ENCODE measurements at regions not wholly inside any gene's neighbourhood (a gene's known extent, or its start where the extent isn't known, plus 50 kb on each side); places are given as distances from the start of the nearest gene placed in this dataset.

- TF ChIP-seq CTCF (IDR thresholded peaks at IDR 0.05) (no peak), POLR2A (IDR thresholded peaks at IDR 0.05) (no peak)
Observed at GRCh38 chr3:145088917-145089316, 1072.1 kb downstream of the PLOD2 start.

All from tibial nerve (tissue), 3 donors.